Aorta (tissue), 5 donors: ENCODE measurements at regions not wholly inside any gene's neighbourhood (a gene's known extent, or its start where the extent isn't known, plus 50 kb on each side); places are given as distances from the start of the nearest gene placed in this dataset.

Experiments
- ATAC-seq: fragments of 200-7000 bp; cut with Tn5 transposase; one replicate; pipeline ENCODE4 v1.9.1; 2022; ENCODE audit warnings: moderate library complexity; ENCODE audit not compliant: low FRiP score
- DNase-seq, 2 donors: peaks; one replicate each; pipeline ENCODE4 v3.0.0-alpha.2; 2020
- H3K27ac ChIP-seq, 2 donors: one replicate each; pipeline ENCODE4 v1.5.1; 2013; ENCODE audit warnings: low read length in 2 of 2, mild to moderate bottlenecking in 2 of 2, moderate library complexity in 2 of 2, control low read depth in 1 of 2, inconsistent platforms in 1 of 2, low read depth in 1 of 2
- H3K27me3 ChIP-seq, 2 donors: one replicate each; pipeline ENCODE4 v1.6.1; 2013; ENCODE audit warnings: control low read depth in 1 of 2, low read length in 1 of 2, mild to moderate bottlenecking in 1 of 2, moderate library complexity in 1 of 2; ENCODE audit not compliant: insufficient read depth in 2 of 2, control insufficient read depth in 1 of 2
- H3K36me3 ChIP-seq, 2 donors: one replicate each; pipeline ENCODE4 v1.6.1; 2013; ENCODE audit warnings: control low read depth in 1 of 2, low read length in 1 of 2, mild to moderate bottlenecking in 1 of 2; ENCODE audit not compliant: insufficient read depth in 2 of 2, control insufficient read depth in 1 of 2
- H3K4me1 ChIP-seq, 2 donors: one replicate each; pipeline ENCODE4 v1.6.1; 2013; ENCODE audit warnings: low read length in 2 of 2, control low read depth in 1 of 2, mild to moderate bottlenecking in 1 of 2, moderate library complexity in 1 of 2; ENCODE audit not compliant: insufficient read depth in 2 of 2, control insufficient read depth in 1 of 2
- H3K4me3 ChIP-seq, 2 donors: one replicate each; pipeline ENCODE4 v1.5.1; 2013; ENCODE audit warnings: low read length in 2 of 2, control low read depth in 1 of 2, mild to moderate bottlenecking in 1 of 2
- H3K9me3 ChIP-seq: one replicate; pipeline ENCODE4 v1.6.1; 2013; ENCODE audit warnings: mild to moderate bottlenecking, low read length; ENCODE audit not compliant: control insufficient read depth
- WGBS, 2 donors: extraction: QIAGEN DNeasy Blood & Tissue Kit; methylation state at CpG; one replicate each; pipeline ENCODE4 v1.1.7; 2013; 5-methylcytosine and 5-hydroxymethylcytosine counted together
- intact Hi-C, 2 donors: fragments of 100-400 bp; cut with DNase I; formaldehyde crosslinking; loops; one replicate each; pipeline versions ENCODE4 v1.14.2 to v1.15.0; 2022
- donor health status: healthy with polysubstance abuse.
- donor health status: Bipolar disorder and iron deficiency.
- donor health status: DM: no; HTN: no; CAD: no.
- donor health status: DM: no; HTN: no; CAD: no.
- donor health status: DM: yes; HTN: yes; CAD: no.

DNA sequence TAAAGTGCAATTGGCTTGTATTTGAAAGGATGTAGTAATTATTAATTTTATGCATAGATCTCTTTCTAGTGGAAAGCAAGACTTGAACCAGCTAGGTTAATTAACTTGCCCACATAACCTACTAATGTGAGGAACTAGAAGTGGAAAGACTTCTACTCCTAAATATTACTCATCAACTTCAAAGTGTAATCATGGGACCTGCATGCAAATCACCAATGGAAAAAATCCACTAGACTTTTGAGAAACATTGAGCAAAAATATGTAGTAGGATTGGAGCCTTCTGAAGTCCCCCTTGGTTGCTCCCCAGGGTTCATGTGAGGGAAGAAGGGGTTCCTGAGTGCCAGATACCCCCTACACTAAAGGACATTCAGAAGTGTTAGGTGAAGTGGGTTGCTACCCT is 240.2 kb downstream of the PTEN start:
- H3K9me3 ChIP-seq: no peaks in the 10 kb centered on the region
- intact Hi-C loops: no loop called here
- no peaks in the 10 kb centered on the region for H3K27me3 ChIP-seq
- no peak overlapping the region for H3K4me3 ChIP-seq
- DNase-seq (no peak), ATAC-seq (no peak)
- no peaks in the 10 kb centered on the region for H3K36me3 ChIP-seq
- no peaks in the 10 kb centered on the region for H3K4me1 ChIP-seq
- H3K27ac ChIP-seq: no peak overlapping the region

DNA sequence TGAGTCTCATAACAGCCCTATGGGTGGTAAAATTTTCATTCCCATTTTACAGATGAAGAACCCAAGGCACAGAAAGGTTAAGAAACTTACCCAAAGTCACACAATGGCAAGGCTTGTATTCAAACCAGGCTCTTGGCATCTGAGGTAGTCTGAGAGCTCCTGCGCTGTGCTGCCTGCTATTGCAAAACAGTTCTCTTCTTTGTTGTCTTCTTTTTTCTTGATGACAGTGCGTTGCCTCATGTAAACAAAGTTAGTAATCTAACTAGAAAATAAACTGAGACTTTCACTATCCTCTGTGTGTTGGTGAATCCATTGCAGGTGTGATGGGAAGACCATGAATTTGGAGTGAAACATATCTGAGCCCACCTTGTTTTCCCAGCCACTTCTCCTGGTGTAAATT is 240.8 kb downstream of the PTEN start:
- ATAC-seq: no peak
- H3K27me3 ChIP-seq: no peaks in the 10 kb centered on the region
- H3K9me3 ChIP-seq: no peaks in the 10 kb centered on the region

GRCh38 chr10:88106366-88106765 is 242.9 kb downstream of the PTEN start:
- no peak for DNase-seq

More for the DNA sequence above, 240.8 kb downstream of the PTEN start:
- Histone ChIP-seq H3K4me3 (no peak overlapping the region), H3K27ac (no peak overlapping the region), H3K36me3 (no peaks in the 10 kb centered on the region), H3K4me1 (no peaks in the 10 kb centered on the region)
- DNase-seq: no peak
- WGBS, 2 donors: 97 to 99% methylated on average over 2 of the region's 2 CpGs
- intact Hi-C loops: no loop called here

DNA sequence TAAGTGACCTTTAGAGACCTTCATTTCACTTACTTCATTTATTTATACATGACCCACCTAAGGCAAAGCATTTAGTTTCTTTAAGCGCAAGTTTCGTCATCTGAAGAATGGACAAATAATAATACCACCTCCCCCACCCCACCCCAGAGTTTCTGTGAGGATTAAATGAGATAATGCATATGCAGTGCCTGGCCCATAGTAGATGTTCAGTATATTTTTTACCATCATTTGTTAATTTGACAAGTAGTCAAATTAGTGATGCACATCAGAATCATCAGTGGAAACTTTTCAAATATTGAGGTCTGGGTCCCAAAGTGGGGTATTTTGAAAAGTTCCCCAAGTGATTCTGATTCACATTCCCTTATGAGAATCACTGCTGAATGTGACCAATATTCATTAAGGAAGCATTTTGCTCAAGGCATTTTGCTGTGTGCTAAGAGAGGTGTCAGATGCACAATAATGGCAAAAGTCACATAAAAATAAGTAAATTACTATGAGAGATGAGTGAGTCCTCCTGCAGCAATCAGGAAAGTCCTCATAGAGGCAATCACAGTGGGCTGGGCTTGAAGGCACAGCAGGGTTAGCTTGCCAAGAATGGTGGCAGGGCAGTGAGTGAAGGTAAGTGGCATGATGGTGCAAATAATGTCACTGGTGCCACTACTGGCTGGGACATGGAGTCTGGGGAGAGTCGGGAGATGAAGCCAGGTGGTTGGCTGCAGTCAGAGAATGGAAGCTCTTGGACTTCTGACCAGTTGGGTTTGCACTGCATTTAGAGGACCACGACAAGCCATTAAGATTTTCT is 244.1 kb downstream of the PTEN start:
- Histone ChIP-seq H3K36me3 (no peaks in the 10 kb centered on the region), H3K4me3 (no peak overlapping the region), H3K9me3 (no peaks in the 10 kb centered on the region), H3K27me3 (no peaks in the 10 kb centered on the region), H3K27ac (no peak overlapping the region), H3K4me1 (peaks cover 2 to 3% of the 10 kb centered on the region in 2 donors)
- intact Hi-C loops: no loop called here
- no peak for ATAC-seq
- DNase-seq: no peak
- WGBS, 2 donors: 95% methylated on average over 4 of the region's 4 CpGs

More at GRCh38 chr10:88106366-88106765, 242.9 kb downstream of the PTEN start:
- 92 to 93% methylated on average over 2 of the region's 2 CpGs for WGBS, 2 donors
- no peaks in the 10 kb centered on the region for H3K27me3 ChIP-seq
- no peak for ATAC-seq
- H3K27ac ChIP-seq: no peak overlapping the region
- intact Hi-C loops: no loop called here
- no peaks in the 10 kb centered on the region for H3K36me3 ChIP-seq
- H3K9me3 ChIP-seq: no peaks in the 10 kb centered on the region
- peaks cover 2 to 3% of the 10 kb centered on the region in 2 donors for H3K4me1 ChIP-seq
- no peak overlapping the region for H3K4me3 ChIP-seq

DNA sequence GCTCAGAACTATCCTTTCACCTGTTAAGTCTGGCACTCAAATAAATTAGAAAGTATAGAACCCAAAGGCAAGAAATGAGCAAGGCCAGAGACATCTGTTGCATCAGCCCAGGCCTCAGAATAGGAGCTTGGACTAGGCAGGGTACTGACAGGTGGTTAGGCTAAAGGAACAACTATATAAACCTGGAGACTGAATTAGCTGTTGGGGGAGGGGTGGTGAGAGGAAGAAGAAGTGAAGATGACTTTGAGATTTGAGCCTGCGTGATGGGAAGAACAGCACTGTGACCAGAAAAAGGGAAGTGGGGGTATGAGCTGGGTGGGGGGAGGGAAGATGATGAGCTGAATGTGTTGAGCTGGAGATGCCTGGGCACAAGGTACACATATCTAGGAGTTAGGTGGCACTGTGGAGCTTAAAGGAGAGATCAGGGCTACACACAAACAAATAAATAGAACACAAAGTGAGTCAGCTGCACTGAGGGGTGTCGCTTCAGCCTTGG is 244.7 kb downstream of the PTEN start:
- intact Hi-C loops: no loop called here
- DNase-seq (no peak), ATAC-seq (no peak)
- Histone ChIP-seq H3K27ac (no peak overlapping the region), H3K27me3 (no peaks in the 10 kb centered on the region), H3K9me3 (no peaks in the 10 kb centered on the region), H3K4me1 (peaks cover 2 to 3% of the 10 kb centered on the region in 2 donors), H3K36me3 (no peaks in the 10 kb centered on the region), H3K4me3 (no peak overlapping the region)
- 88 to 93% methylated on average over 2 of the region's 2 CpGs for WGBS, 2 donors

DNA sequence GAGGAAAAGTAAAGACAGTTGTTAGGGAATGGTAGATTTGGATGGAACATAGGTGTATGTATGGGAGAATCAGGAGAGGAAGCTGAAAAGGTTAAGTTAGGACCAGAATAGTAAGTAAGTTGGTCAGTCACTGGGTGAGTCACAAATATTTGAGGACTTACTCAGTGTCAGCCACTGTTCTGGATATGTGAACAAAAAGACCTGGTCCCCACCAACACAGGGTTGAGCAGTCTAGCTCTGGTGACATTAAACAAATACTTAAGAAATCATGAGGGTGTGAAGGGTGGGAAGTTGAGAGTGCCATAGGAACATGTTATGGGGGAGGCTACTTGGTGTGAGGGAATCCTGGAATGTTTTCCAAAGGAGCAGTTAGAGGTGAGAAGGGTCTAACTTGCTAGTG is 246.9 kb downstream of the PTEN start:
- no peaks in the 10 kb centered on the region for H3K27me3 ChIP-seq
- no peaks in the 10 kb centered on the region for H3K9me3 ChIP-seq
- peak; percentile 73 for ATAC-seq
- peak overlapping the region in 1 of 2 donors; percentile 86 for H3K27ac ChIP-seq
- no peak for DNase-seq
- no peaks in the 10 kb centered on the region for H3K36me3 ChIP-seq
- no peak overlapping the region for H3K4me3 ChIP-seq
- intact Hi-C loops: loop anchor here in 1 of 2 donors (5.0 kb wide), 1 partner anchor 248 kb away; the partner anchor contains the start of genes KLLN and PTEN
- peaks cover 2 to 3% of the 10 kb centered on the region in 2 donors for H3K4me1 ChIP-seq

- Histone ChIP-seq H3K27me3 (no peaks in the 10 kb centered on the region), H3K9me3 (no peaks in the 10 kb centered on the region), H3K36me3 (no peaks in the 10 kb centered on the region), H3K27ac (peak overlapping the region in 1 of 2 donors; percentile 86), H3K4me1 (peaks cover 2 to 3% of the 10 kb centered on the region in 2 donors), H3K4me3 (no peak overlapping the region)
- intact Hi-C loops: loop anchor here in 1 of 2 donors (5.0 kb wide), 1 partner anchor 249 kb away; the partner anchor contains the start of genes KLLN and PTEN
- DNase-seq (no peak), ATAC-seq (no peak)
- 80 to 90% methylated on average over 3 of the region's 3 CpGs for WGBS, 2 donors
These were observed 247.4 kb downstream of the PTEN start for GRCh38 chr10:88110822-88111221.

- intact Hi-C loops: loop anchor here in 1 of 2 donors (5.0 kb wide), 1 partner anchor 249 kb away; the partner anchor contains the start of genes KLLN and PTEN
- Histone ChIP-seq H3K4me3 (no peak overlapping the region), H3K27me3 (no peaks in the 10 kb centered on the region), H3K4me1 (peaks cover 2 to 3% of the 10 kb centered on the region in 2 donors), H3K27ac (no peak overlapping the region), H3K9me3 (no peaks in the 10 kb centered on the region), H3K36me3 (no peaks in the 10 kb centered on the region)
- WGBS, 2 donors: 93 to 97% methylated on average over 2 of the region's 2 CpGs
- DNase-seq (no peak), ATAC-seq (no peak)
These were observed 247.9 kb downstream of the PTEN start for GRCh38 chr10:88111294-88111693.

- H3K9me3 ChIP-seq: no peaks in the 10 kb centered on the region
- intact Hi-C loops: loop anchor here in 1 of 2 donors (5.0 kb wide), 1 partner anchor 251 kb away; the partner anchor contains the start of genes KLLN and PTEN
- WGBS, 2 donors: 93 to 95% methylated on average over 1 of the region's 1 CpG
- DNase-seq (peak in 1 of 2 donors; percentile 56), ATAC-seq (no peak)
- no peak overlapping the region for H3K4me3 ChIP-seq
- H3K27me3 ChIP-seq: no peaks in the 10 kb centered on the region
- peaks cover 2 to 3% of the 10 kb centered on the region in 2 donors for H3K4me1 ChIP-seq
- no peaks in the 10 kb centered on the region for H3K36me3 ChIP-seq
- H3K27ac ChIP-seq: no peak overlapping the region
These were observed 249.8 kb downstream of the PTEN start for GRCh38 chr10:88113232-88113631.
